ENCODE measurements at regions not wholly inside any gene's neighbourhood (a gene's known extent, or its start where the extent isn't known, plus 50 kb on each side); places are given as distances from the start of the nearest gene placed in this dataset.

DNA sequence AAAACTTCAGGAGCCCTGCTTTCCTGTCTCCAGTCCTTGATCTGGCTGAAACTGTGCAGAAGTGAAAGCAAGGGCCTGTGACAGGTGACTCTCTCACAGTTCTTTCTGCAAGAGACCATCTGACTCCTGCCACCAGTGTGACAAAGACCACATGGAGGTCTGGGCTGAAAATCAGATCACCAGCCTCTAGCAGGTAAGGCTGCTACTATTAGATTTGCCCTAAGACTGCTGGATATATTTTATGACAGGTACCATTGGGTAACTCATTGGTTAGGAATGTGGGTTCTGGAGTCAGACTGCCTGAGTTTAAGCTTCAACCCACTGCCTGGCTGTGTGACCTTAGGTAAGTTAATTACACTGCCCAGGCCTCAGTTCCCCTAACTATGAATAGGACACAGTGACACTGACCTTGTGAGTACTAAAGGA is 163.3 kb upstream of the SLC7A11 start:
- H3K27ac ChIP-seq (ENCODE audit: low read depth, low read length): no peak overlapping the region
- TF ChIP-seq, protein P1, sequence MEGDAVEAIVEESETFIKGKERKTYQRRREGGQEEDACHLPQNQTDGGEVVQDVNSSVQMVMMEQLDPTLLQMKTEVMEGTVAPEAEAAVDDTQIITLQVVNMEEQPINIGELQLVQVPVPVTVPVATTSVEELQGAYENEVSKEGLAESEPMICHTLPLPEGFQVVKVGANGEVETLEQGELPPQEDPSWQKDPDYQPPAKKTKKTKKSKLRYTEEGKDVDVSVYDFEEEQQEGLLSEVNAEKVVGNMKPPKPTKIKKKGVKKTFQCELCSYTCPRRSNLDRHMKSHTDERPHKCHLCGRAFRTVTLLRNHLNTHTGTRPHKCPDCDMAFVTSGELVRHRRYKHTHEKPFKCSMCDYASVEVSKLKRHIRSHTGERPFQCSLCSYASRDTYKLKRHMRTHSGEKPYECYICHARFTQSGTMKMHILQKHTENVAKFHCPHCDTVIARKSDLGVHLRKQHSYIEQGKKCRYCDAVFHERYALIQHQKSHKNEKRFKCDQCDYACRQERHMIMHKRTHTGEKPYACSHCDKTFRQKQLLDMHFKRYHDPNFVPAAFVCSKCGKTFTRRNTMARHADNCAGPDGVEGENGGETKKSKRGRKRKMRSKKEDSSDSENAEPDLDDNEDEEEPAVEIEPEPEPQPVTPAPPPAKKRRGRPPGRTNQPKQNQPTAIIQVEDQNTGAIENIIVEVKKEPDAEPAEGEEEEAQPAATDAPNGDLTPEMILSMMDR (IDR thresholded peaks at IDR 0.05; ENCODE audit: extremely low read depth, low read depth, low read length): no peak
- H3K9me3 ChIP-seq (ENCODE audit: low read depth, low read length): no peaks in the 10 kb centered on the region
- DNase-seq (ENCODE audit: insufficient read length, low spot score, missing footprints): no peak
- H3K27me3 ChIP-seq (ENCODE audit: insufficient read depth, low read length): no peaks in the 10 kb centered on the region
- H3K79me2 ChIP-seq (ENCODE audit: insufficient read depth, low read length): no peaks in the 10 kb centered on the region
- no peak overlapping the region for H3K4me2 ChIP-seq (ENCODE audit: insufficient read depth, low read length)
- H3K36me3 ChIP-seq (ENCODE audit: insufficient read depth, low read length): no peaks in the 10 kb centered on the region
- no peaks in the 10 kb centered on the region for H4K20me1 ChIP-seq (ENCODE audit: insufficient read depth, low read length)
- no peak overlapping the region for H3K4me3 ChIP-seq (ENCODE audit: insufficient read depth, low read length)
- no peak overlapping the region for H2AFZ ChIP-seq (ENCODE audit: low read length)
- no peaks in the 10 kb centered on the region for H3K4me1 ChIP-seq (ENCODE audit: insufficient read depth, low read length)

DNA sequence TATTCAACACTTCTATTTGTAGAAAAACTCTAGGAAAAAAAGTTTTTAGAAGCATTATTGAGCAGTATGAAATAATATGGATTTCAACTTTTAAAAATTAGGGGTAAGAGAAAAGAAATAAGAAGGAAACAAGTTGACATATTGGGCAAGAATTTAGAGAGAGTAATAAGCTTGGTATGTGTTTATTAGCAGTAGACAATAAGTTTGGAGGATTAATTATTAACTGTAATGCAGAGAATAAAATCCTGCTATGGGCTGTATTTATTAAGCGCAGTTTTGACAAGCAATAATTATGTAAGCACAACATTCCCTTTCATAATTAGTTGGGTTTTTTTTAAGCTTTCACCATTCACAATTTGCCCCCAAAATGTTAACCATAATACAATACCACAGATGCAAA is 162.7 kb upstream of the SLC7A11 start:
- TF ChIP-seq, protein P1 (IDR thresholded peaks at IDR 0.05; ENCODE audit: extremely low read depth, low read depth, low read length): no peak

DNA sequence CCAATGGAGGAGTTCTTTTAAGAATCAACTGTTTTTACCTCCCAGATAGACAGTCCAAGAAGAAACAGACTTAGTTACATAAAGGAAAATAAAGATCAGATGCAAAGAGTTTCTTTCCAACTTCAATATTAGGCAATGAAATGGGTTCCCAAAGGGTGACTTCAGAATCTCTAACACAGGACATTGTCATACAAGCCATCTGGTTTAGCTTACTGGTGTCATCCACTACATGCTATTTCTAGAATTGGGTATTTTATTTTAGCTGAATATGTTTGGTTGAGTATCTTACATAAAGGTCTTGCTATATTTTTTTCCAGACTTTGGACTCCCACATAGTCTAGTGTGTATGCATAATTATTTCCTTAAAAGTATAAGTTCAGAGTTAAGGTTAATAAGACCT is 162.1 kb upstream of the SLC7A11 start:
- no peaks in the 10 kb centered on the region for H3K9me3 ChIP-seq (ENCODE audit: low read depth, low read length)
- TF ChIP-seq, protein P1 (IDR thresholded peaks at IDR 0.05; ENCODE audit: extremely low read depth, low read depth, low read length): no peak
- H3K4me2 ChIP-seq (ENCODE audit: insufficient read depth, low read length): no peak overlapping the region
- H3K27me3 ChIP-seq (ENCODE audit: insufficient read depth, low read length): no peaks in the 10 kb centered on the region
- H3K4me1 ChIP-seq (ENCODE audit: insufficient read depth, low read length): no peaks in the 10 kb centered on the region
- H4K20me1 ChIP-seq (ENCODE audit: insufficient read depth, low read length): no peaks in the 10 kb centered on the region
- H3K36me3 ChIP-seq (ENCODE audit: insufficient read depth, low read length): no peaks in the 10 kb centered on the region
- H2AFZ ChIP-seq (ENCODE audit: low read length): no peak overlapping the region
- no peak overlapping the region for H3K4me3 ChIP-seq (ENCODE audit: insufficient read depth, low read length)
- no peaks in the 10 kb centered on the region for H3K79me2 ChIP-seq (ENCODE audit: insufficient read depth, low read length)
- no peak overlapping the region for H3K27ac ChIP-seq (ENCODE audit: low read depth, low read length)
- no peak for DNase-seq (ENCODE audit: insufficient read length, low spot score, missing footprints)

More for the DNA sequence above, 162.7 kb upstream of the SLC7A11 start:
- Histone ChIP-seq H4K20me1 (ENCODE audit: insufficient read depth, low read length) (no peaks in the 10 kb centered on the region), H3K36me3 (ENCODE audit: insufficient read depth, low read length) (no peaks in the 10 kb centered on the region), H3K4me2 (ENCODE audit: insufficient read depth, low read length) (no peak overlapping the region), H2AFZ (ENCODE audit: low read length) (no peak overlapping the region), H3K27ac (ENCODE audit: low read depth, low read length) (no peak overlapping the region), H3K79me2 (ENCODE audit: insufficient read depth, low read length) (no peaks in the 10 kb centered on the region), H3K4me3 (ENCODE audit: insufficient read depth, low read length) (no peak overlapping the region), H3K4me1 (ENCODE audit: insufficient read depth, low read length) (no peaks in the 10 kb centered on the region), H3K9me3 (ENCODE audit: low read depth, low read length) (no peaks in the 10 kb centered on the region), H3K27me3 (ENCODE audit: insufficient read depth, low read length) (no peaks in the 10 kb centered on the region)
- no peak for DNase-seq (ENCODE audit: insufficient read length, low spot score, missing footprints)

DNA sequence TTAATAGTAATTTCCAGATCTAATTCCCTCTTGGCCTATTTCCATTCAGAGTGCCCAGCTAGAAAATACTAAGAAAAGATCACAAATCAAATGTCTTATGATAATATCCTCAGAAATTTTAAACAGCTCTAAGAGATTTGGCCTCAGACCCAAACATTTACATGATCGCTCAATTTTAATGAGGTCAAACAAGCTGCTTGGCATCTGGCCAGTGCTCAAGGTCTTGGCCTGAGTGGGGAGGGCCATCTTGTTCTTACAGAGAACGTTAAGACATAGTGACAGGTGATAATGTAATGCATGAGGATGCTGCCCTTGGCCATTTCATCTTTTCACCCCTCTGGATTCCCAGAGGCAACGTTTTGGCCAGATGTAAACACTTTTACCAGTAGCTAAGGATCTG is 159.2 kb upstream of the SLC7A11 start:
- Histone ChIP-seq H3K4me2 (ENCODE audit: insufficient read depth, low read length) (no peak overlapping the region), H2AFZ (ENCODE audit: low read length) (no peak overlapping the region), H3K27me3 (ENCODE audit: insufficient read depth, low read length) (no peaks in the 10 kb centered on the region), H3K4me1 (ENCODE audit: insufficient read depth, low read length) (no peaks in the 10 kb centered on the region), H3K9me3 (ENCODE audit: low read depth, low read length) (no peaks in the 10 kb centered on the region), H3K36me3 (ENCODE audit: insufficient read depth, low read length) (no peaks in the 10 kb centered on the region), H4K20me1 (ENCODE audit: insufficient read depth, low read length) (no peaks in the 10 kb centered on the region), H3K79me2 (ENCODE audit: insufficient read depth, low read length) (no peaks in the 10 kb centered on the region), H3K27ac (ENCODE audit: low read depth, low read length) (no peak overlapping the region), H3K4me3 (ENCODE audit: insufficient read depth, low read length) (no peak overlapping the region)
- peak; percentile 31 for DNase-seq (ENCODE audit: insufficient read length, low spot score, missing footprints)
- TF ChIP-seq, protein P1 (IDR thresholded peaks at IDR 0.05; ENCODE audit: extremely low read depth, low read depth, low read length): no peak
